ENCODE measurements at regions not wholly inside any gene's neighbourhood (a gene's known extent, or its start where the extent isn't known, plus 50 kb on each side); places are given as distances from the start of the nearest gene placed in this dataset.
"Not testable (repeated sequence)": the region's sequence is repeated elsewhere in the genome, so short reads cannot be mapped to it uniquely, and the experiment has no call there.

DNA sequence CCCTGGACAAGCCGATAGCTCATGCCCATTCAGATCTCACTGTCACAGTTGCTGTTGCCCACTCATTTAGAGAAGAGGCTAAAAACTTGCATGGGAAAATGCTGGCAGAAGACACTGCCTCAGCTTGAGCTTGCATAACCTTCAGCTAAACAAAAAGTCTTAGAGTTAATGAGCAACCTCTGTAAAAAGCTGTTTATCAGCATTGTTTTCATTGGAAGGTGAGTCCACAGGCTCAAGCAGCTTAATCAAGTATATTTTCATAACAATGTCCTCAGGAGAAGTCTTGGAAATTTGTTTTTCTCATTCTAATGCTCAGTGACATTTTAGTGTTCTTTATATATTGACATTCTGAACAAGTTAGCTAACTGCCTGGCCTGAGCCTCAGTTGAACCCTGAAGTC is 872.9 kb downstream of the TMTC2 start:
- H3K4me3 ChIP-seq, result no peak overlapping the region
- intact Hi-C loops (cut with DNase I), result no loop called here
- H3K4me1 ChIP-seq, result no peaks in the 10 kb centered on the region
- H3K9me3 ChIP-seq, result peaks cover 0 to 19% of the 10 kb centered on the region in 2 donors
- H3K27ac ChIP-seq, result no peak overlapping the region
- no peaks in the 10 kb centered on the region for H3K36me3 ChIP-seq
- DNase-seq (peak in 1 of 4 donors; percentile 7), ATAC-seq (no peak)
- no peaks in the 10 kb centered on the region for H3K27me3 ChIP-seq
- TF ChIP-seq, protein P1, sequence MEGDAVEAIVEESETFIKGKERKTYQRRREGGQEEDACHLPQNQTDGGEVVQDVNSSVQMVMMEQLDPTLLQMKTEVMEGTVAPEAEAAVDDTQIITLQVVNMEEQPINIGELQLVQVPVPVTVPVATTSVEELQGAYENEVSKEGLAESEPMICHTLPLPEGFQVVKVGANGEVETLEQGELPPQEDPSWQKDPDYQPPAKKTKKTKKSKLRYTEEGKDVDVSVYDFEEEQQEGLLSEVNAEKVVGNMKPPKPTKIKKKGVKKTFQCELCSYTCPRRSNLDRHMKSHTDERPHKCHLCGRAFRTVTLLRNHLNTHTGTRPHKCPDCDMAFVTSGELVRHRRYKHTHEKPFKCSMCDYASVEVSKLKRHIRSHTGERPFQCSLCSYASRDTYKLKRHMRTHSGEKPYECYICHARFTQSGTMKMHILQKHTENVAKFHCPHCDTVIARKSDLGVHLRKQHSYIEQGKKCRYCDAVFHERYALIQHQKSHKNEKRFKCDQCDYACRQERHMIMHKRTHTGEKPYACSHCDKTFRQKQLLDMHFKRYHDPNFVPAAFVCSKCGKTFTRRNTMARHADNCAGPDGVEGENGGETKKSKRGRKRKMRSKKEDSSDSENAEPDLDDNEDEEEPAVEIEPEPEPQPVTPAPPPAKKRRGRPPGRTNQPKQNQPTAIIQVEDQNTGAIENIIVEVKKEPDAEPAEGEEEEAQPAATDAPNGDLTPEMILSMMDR (IDR thresholded peaks at IDR 0.05), result no peak

DNA sequence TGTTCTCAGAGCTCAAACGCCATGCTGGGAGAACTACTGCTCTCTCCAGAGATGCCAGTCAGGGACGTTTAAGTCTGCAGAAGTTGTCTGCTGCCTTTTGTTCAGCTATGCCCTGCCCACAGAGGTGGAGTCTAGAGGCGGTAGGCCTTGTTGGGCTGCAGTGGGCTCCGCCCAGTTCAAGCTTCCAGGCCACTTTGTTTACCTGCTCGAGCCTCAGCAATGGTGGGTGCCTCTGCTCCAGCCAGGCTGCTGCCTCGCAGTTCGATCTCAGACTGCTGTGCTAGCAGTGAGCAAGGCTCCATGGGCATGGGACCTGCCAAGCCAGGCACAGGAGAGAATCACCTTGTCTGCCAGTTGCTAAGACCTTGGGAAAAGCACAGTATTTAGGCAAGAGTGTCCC is 869.3 kb downstream of the TMTC2 start:
- H3K27ac ChIP-seq; H3K4me1 ChIP-seq; ATAC-seq; intact Hi-C loops (cut with DNase I); DNase-seq; H3K36me3 ChIP-seq; H3K4me3 ChIP-seq; H3K27me3 ChIP-seq: not testable (repeated sequence)
- peaks cover 0 to 25% of the 10 kb centered on the region in 2 donors for H3K9me3 ChIP-seq

DNA sequence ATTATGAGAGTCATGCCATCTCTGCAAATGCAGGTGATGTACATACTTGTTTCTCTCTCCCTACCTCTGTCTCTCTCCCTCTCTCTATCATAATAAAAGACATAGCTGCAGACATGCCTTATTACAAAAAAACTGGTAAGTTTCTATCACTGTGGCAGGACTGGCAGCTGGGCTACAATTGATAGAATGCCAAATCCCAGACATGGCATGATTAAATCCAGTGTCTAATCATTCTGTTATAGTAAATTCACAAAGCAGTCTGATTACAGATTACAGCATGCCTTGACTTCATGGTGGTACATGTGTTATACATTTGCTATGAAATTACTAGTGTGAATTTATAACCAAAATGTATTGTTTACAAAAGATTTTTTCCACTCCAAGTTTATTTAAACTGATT is 854.7 kb downstream of the TMTC2 start:
- Histone ChIP-seq H3K27ac (no peak overlapping the region), H3K27me3 (no peaks in the 10 kb centered on the region), H3K36me3 (no peaks in the 10 kb centered on the region), H3K4me3 (no peak overlapping the region), H3K4me1 (no peaks in the 10 kb centered on the region), H3K9me3 (peaks cover 0 to 11% of the 10 kb centered on the region in 2 donors)
- TF ChIP-seq, protein P1 (IDR thresholded peaks at IDR 0.05), result no peak
- ATAC-seq, result no peak
- no peak for DNase-seq
- intact Hi-C loops (cut with DNase I), result no loop called here

DNA sequence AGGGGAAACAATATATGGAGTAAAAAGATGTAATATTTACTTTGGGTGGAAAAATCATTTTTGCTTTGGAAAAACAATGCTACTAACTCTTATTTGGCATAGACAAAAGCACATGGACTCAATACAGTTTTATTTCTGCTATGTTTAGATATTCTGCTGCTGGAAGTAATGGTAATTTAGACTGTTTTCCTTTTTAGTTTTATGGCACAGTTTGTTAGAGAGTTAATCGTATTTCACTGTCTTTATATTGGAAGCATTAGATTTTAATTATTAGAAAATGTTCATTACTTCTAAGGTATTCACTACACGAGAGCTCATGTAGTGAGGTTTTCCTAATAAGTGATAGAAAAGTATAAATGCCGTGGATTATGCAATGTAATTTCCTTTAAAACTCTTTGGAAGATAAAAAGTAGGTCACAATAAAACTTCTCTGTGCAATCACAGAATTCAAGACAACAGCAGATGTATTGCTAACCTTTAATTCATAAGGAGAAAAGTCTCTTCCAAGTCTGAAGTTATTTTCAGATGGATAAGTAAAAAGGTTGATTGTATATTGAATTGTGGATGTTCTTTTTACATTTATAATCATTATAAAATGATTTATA is 851.8 kb downstream of the TMTC2 start:
- Histone ChIP-seq H3K27me3 (no peaks in the 10 kb centered on the region), H3K9me3 (no peaks in the 10 kb centered on the region), H3K27ac (no peak overlapping the region), H3K36me3 (no peaks in the 10 kb centered on the region), H3K4me1 (no peaks in the 10 kb centered on the region), H3K4me3 (no peak overlapping the region)
- intact Hi-C loops (cut with DNase I), result no loop called here
- TF ChIP-seq, protein P1 (IDR thresholded peaks at IDR 0.05), result no peak
- no peak for DNase-seq
- ATAC-seq, result no peak

DNA sequence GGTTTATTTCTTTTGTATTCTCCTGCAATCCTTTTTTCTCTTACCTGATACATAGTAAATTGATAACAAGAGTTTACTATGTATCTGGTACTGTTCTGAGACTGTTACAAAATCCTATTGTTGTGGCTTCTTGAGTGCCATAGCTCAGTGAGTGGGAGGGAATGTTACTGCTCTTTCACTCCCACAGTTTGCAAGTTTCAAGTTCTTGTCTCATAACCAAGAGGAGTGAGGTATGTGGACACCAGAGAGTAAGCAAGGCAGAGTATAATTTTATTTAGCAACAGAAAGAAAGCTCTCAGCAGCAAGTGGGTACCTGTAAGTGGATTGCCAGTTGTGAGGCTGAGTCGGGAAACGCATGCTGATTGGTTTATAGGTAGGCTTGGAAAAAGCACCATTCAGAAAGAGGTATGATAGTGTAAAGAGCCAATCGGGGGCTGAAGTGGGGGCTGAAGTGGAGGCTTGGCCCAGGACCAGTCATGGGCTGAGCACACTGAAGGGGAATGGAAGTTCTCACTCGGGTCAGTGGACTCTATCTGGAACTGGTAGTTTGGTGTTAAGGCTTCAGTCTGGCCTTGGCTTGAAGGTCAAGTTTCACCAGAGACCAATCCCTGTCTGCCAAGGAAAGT is 850.8 kb downstream of the TMTC2 start:
- Histone ChIP-seq H3K4me1 (no peaks in the 10 kb centered on the region), H3K4me3 (no peak overlapping the region), H3K27me3 (no peaks in the 10 kb centered on the region), H3K36me3 (no peaks in the 10 kb centered on the region), H3K27ac (no peak overlapping the region), H3K9me3 (no peaks in the 10 kb centered on the region)
- intact Hi-C loops (cut with DNase I), result no loop called here
- TF ChIP-seq, protein P1 (IDR thresholded peaks at IDR 0.05), result no peak
- ATAC-seq, result peak; percentile 75
- no peak for DNase-seq

DNA sequence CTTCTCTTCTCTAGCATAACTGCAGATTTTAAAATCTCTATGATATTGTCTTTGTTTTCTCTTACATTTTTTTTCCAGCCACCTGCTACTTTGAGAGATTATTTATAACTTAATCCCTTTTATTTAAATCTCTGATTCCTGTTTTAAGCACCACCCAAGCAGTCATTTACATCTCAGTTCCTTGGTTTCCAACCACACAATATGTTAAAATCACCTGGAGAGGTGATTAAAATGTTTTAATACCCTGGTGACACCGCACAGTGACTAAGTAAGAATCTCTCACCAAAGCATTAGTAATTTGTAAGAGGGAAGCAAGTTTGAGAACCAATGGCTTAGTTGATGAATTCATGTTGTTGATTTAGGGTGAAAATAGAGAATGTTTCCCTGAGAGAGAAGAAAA is 849.8 kb downstream of the TMTC2 start:
- intact Hi-C loops (cut with DNase I), result no loop called here
- DNase-seq (no peak), ATAC-seq (no peak)
- Histone ChIP-seq H3K27me3 (no peaks in the 10 kb centered on the region), H3K4me1 (no peaks in the 10 kb centered on the region), H3K27ac (no peak overlapping the region), H3K9me3 (no peaks in the 10 kb centered on the region), H3K36me3 (no peaks in the 10 kb centered on the region), H3K4me3 (no peak overlapping the region)
- TF ChIP-seq, protein P1 (IDR thresholded peaks at IDR 0.05), result no peak
